ENCODE measurements at regions not wholly inside any gene's neighbourhood (a gene's known extent, or its start where the extent isn't known, plus 50 kb on each side); places are given as distances from the start of the nearest gene placed in this dataset.

- no peak for DNase-seq
Observed at GRCh38 chr6:98650941-98651340, 183.4 kb upstream of the POU3F2 start.

GRCh38 chr6:98653179-98653578 is 181.2 kb upstream of the POU3F2 start:
- no peak for DNase-seq

- DNase-seq: peak; percentile 18
Observed at GRCh38 chr6:98657764-98658163, 176.6 kb upstream of the POU3F2 start.

GRCh38 chr6:98669371-98669770 is 165.0 kb upstream of the POU3F2 start:
- DNase-seq: no peak

GRCh38 chr6:98670045-98670746 is 164.2 kb upstream of the POU3F2 start:
- DNase-seq: no peak

GRCh38 chr6:98672681-98673475 is 161.5 kb upstream of the POU3F2 start:
- no peak for DNase-seq

- no peak for DNase-seq
Observed at GRCh38 chr6:98678481-98678880, 155.9 kb upstream of the POU3F2 start.

GRCh38 chr6:98686008-98686601 is 148.3 kb upstream of the POU3F2 start:
- no peak for DNase-seq

- no peak for DNase-seq
Observed at GRCh38 chr6:98687752-98688151, 146.6 kb upstream of the POU3F2 start.

GRCh38 chr6:98695091-98695801 is 139.1 kb upstream of the POU3F2 start:
- no peak for DNase-seq

GRCh38 chr6:98711380-98711779 is 123.0 kb upstream of the POU3F2 start:
- DNase-seq: no peak

GRCh38 chr6:98716341-98716740 is 118.0 kb upstream of the POU3F2 start:
- DNase-seq: no peak

- DNase-seq: no peak
Observed at GRCh38 chr6:98717322-98717877, 117.0 kb upstream of the POU3F2 start.

- no peak for DNase-seq
Observed at GRCh38 chr6:98717988-98718387, 116.4 kb upstream of the POU3F2 start.

- DNase-seq: no peak
Observed at GRCh38 chr6:98724537-98724936, 109.8 kb upstream of the POU3F2 start.

GRCh38 chr6:98747273-98747672 is 87.1 kb upstream of the POU3F2 start:
- DNase-seq: no peak

- DNase-seq: no peak
Observed at GRCh38 chr6:98747960-98748359, 86.4 kb upstream of the POU3F2 start.

GRCh38 chr6:98759459-98759858 is 74.9 kb upstream of the POU3F2 start:
- no peak for DNase-seq

- no peak for DNase-seq
Observed at GRCh38 chr6:98764373-98764911, 69.9 kb upstream of the POU3F2 start.

- no peak for DNase-seq
Observed at GRCh38 chr6:98769546-98769945, 64.8 kb upstream of the POU3F2 start.

- no peak for DNase-seq
Observed at GRCh38 chr6:98775205-98775604, 59.2 kb upstream of the POU3F2 start.

- DNase-seq: no peak
Observed at GRCh38 chr6:98777762-98778161, 56.6 kb upstream of the POU3F2 start.

GRCh38 chr6:98779618-98780017 is 54.8 kb upstream of the POU3F2 start:
- no peak for DNase-seq
